ENCODE measurements at regions not wholly inside any gene's neighbourhood (a gene's known extent, or its start where the extent isn't known, plus 50 kb on each side); places are given as distances from the start of the nearest gene placed in this dataset.

GRCh38 chr12:88889326-88890110, 309.2 kb upstream of the KITLG start:
- peak; percentile 92 for DNase-seq (ENCODE audit: low read depth)
- H3K4me3 ChIP-seq (ENCODE audit: low read depth, low read length), result no peak overlapping the region
- TF ChIP-seq, protein P1, sequence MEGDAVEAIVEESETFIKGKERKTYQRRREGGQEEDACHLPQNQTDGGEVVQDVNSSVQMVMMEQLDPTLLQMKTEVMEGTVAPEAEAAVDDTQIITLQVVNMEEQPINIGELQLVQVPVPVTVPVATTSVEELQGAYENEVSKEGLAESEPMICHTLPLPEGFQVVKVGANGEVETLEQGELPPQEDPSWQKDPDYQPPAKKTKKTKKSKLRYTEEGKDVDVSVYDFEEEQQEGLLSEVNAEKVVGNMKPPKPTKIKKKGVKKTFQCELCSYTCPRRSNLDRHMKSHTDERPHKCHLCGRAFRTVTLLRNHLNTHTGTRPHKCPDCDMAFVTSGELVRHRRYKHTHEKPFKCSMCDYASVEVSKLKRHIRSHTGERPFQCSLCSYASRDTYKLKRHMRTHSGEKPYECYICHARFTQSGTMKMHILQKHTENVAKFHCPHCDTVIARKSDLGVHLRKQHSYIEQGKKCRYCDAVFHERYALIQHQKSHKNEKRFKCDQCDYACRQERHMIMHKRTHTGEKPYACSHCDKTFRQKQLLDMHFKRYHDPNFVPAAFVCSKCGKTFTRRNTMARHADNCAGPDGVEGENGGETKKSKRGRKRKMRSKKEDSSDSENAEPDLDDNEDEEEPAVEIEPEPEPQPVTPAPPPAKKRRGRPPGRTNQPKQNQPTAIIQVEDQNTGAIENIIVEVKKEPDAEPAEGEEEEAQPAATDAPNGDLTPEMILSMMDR (IDR thresholded peaks at IDR 0.05; ENCODE audit: insufficient read depth, low read length), result no peak

GRCh38 chr12:88884600-88884999, 304.3 kb upstream of the KITLG start:
- no peak for DNase-seq (ENCODE audit: low read depth)
- TF ChIP-seq, protein P1 (IDR thresholded peaks at IDR 0.05; ENCODE audit: insufficient read depth, low read length), result no peak
- no peak overlapping the region for H3K4me3 ChIP-seq (ENCODE audit: low read depth, low read length)

GRCh38 chr12:88882662-88883061, 302.4 kb upstream of the KITLG start:
- TF ChIP-seq, protein P1 (IDR thresholded peaks at IDR 0.05; ENCODE audit: insufficient read depth, low read length), result no peak
- no peak overlapping the region for H3K4me3 ChIP-seq (ENCODE audit: low read depth, low read length)
- no peak for DNase-seq (ENCODE audit: low read depth)

DNA sequence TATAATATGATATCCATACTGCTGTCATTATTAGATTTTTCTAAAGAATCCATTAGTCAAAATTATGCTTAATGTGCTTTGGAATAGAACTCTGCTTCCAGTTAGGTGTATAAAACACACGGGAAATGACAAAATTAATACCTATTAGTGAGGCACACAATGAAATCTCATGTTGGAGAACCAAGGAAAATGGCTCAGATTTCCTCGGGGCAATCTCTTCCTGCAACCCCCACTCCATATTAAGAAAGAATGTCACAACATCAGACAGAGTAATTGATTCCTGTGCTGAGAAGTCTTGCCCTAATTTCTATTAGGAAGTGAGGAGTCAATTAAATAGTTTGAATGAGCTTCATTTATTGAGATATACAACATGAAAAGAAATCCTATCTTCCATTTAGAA, 299.8 kb upstream of the KITLG start:
- DNase-seq (ENCODE audit: low read depth), result no peak
- TF ChIP-seq, protein P1 (IDR thresholded peaks at IDR 0.05; ENCODE audit: insufficient read depth, low read length), result no peak
- no peak overlapping the region for H3K4me3 ChIP-seq (ENCODE audit: low read depth, low read length)

DNA sequence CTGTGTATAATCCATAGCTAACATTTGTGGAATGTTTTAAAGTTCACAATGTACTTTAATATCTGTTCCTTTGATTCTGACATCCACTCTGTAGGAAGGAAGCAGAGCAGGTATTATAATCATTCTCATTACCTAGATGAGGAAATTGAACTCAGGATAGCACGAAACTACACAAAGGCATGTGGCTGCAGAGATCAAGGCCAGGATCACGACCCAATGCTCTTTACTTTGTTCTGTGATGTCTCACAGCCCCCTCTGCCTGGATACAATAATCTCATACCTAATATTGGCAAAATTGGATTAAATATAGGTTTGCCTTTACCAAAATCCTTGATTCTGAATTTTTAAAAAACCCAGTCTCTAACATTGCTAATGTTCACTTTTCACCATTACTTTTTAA, 298.0 kb upstream of the KITLG start:
- DNase-seq (ENCODE audit: low read depth), result no peak
- H3K4me3 ChIP-seq (ENCODE audit: low read depth, low read length), result no peak overlapping the region
- TF ChIP-seq, protein P1 (IDR thresholded peaks at IDR 0.05; ENCODE audit: insufficient read depth, low read length), result no peak

GRCh38 chr12:88876857-88877256, 296.6 kb upstream of the KITLG start:
- TF ChIP-seq, protein P1 (IDR thresholded peaks at IDR 0.05; ENCODE audit: insufficient read depth, low read length), result no peak
- peak; percentile 16 for DNase-seq (ENCODE audit: low read depth)
- no peak overlapping the region for H3K4me3 ChIP-seq (ENCODE audit: low read depth, low read length)
